ENCODE measurements at regions not wholly inside any gene's neighbourhood (a gene's known extent, or its start where the extent isn't known, plus 50 kb on each side); places are given as distances from the start of the nearest gene placed in this dataset.
"Not testable (repeated sequence)": the region's sequence is repeated elsewhere in the genome, so short reads cannot be mapped to it uniquely, and the experiment has no call there.

- no peak for DNase-seq (ENCODE audit: low read depth)
Measured at GRCh38 chr7:10593080-10593479, 380.6 kb upstream of the PHF14 start.

DNA sequence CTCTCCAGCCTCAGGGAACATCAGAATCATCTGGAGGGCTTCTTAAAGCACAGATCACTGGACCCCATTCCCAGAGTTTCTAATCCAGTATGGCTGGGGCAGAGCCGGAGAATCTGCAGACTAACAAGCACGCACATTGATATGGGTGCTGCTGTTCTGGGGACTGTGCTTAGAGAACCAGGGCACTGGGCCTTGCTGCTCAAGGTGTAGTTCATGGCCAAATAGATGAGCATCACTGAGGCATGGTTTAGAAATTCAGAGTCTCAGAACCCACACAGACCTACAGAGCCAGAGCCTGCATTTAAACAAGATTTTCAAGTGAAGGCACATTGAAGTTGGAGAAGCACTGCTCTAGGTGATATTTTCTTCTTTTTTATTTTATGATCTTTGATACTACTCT lies 376.8 kb upstream of the PHF14 start:
- DNase-seq (ENCODE audit: low read depth) = no peak

- no peak for DNase-seq (ENCODE audit: low read depth)
Measured at GRCh38 chr7:10604128-10604527, 369.5 kb upstream of the PHF14 start.

- DNase-seq (ENCODE audit: low read depth) = no peak
Measured at GRCh38 chr7:10612950-10613349, 360.7 kb upstream of the PHF14 start.

GRCh38 chr7:10618953-10619352 lies 354.7 kb upstream of the PHF14 start:
- no peak for DNase-seq (ENCODE audit: low read depth)

GRCh38 chr7:10632712-10633111 lies 341.0 kb upstream of the PHF14 start:
- no peak for DNase-seq (ENCODE audit: low read depth)

DNA sequence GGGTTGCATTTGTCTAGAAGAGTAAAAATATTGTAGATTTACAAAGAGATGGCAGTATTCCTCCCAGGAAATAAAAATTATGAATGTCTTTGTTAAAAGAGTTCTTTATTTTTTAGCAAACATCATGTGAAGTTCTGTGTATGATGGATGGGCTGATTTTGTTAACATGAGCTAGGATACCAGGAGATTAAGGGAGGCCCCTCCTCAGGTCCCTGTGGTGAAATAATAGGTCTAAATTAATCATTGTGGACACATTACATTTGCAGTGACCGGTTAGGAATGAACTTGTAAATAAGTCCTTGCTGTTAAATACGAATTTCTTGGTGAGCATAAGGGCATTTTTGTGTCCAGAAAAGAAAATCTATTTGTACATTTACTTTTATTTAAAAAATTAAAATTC lies 339.4 kb upstream of the PHF14 start:
- no peak for DNase-seq (ENCODE audit: low read depth)

GRCh38 chr7:10637991-10638390 lies 335.7 kb upstream of the PHF14 start:
- no peak for DNase-seq (ENCODE audit: low read depth)

- no peak for DNase-seq (ENCODE audit: low read depth)
Measured at GRCh38 chr7:10643545-10643944, 330.1 kb upstream of the PHF14 start.

GRCh38 chr7:10644849-10645248 lies 328.8 kb upstream of the PHF14 start:
- no peak for DNase-seq (ENCODE audit: low read depth)

- DNase-seq (ENCODE audit: low read depth) = no peak
Measured at GRCh38 chr7:10646194-10646593, 327.5 kb upstream of the PHF14 start.

GRCh38 chr7:10648289-10648688 lies 325.4 kb upstream of the PHF14 start:
- DNase-seq (ENCODE audit: low read depth) = no peak

DNA sequence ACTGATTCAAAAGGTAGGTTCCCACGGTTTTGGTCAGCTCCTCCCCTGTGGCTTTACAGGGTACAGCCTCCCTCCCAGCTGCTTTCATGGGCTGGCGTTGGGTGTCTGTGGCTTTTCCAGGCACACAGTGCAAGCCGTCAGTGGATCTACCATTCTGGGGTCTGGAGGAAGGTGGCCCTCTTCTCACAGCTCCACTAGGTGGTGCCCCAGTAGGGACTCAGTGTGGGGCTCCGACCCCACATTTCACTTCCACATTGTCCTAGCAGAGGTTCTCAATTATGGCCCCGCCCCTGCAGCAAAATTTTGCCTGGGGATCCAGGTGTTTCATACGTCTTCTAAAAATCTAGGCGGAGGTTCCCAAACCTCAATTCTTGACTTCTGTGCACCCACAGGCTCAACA lies 324.6 kb upstream of the PHF14 start:
- not testable (repeated sequence) for DNase-seq (ENCODE audit: low read depth)

GRCh38 chr7:10655031-10655430 lies 318.6 kb upstream of the PHF14 start:
- DNase-seq (ENCODE audit: low read depth) = no peak

GRCh38 chr7:10657201-10657600 lies 316.5 kb upstream of the PHF14 start:
- no peak for DNase-seq (ENCODE audit: low read depth)

DNA sequence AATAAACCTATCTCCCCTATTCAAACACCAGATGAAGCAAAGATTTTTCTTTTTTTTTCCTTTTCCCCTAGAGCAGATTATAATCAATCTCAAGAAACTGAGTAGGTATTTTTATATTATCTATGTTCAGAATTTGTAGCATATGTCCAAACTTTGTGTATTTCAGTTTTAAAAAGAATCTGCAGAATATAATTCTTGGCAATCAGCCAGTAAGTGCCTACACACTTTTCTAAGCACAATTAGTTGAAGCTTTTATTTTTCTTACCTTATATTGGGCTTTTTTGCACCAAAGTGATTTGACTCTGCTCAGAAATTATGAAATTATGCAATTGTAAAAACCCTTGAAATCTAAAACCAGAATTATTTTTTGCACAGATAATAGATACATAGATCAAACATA lies 315.8 kb upstream of the PHF14 start:
- DNase-seq (ENCODE audit: low read depth) = no peak

DNA sequence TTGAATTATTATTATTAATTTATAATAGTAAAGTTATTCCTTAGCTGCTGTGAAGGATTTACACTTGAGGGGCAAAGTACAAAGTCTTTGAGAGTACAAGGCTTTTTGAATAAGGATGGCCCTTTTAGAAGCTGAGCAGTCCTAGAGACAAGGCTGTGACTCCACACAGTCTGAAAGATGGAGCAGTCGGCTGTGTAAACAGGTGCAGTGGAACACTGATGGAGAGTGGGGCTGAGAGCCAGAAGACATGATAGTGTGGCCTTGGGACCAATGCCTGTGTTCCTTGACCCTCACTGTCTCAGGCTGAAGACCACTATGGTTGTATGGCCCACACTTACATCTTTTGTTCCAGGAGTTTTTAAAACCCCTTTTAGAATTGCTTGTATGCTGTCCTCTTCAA lies 311.2 kb upstream of the PHF14 start:
- DNase-seq (ENCODE audit: low read depth) = no peak

DNA sequence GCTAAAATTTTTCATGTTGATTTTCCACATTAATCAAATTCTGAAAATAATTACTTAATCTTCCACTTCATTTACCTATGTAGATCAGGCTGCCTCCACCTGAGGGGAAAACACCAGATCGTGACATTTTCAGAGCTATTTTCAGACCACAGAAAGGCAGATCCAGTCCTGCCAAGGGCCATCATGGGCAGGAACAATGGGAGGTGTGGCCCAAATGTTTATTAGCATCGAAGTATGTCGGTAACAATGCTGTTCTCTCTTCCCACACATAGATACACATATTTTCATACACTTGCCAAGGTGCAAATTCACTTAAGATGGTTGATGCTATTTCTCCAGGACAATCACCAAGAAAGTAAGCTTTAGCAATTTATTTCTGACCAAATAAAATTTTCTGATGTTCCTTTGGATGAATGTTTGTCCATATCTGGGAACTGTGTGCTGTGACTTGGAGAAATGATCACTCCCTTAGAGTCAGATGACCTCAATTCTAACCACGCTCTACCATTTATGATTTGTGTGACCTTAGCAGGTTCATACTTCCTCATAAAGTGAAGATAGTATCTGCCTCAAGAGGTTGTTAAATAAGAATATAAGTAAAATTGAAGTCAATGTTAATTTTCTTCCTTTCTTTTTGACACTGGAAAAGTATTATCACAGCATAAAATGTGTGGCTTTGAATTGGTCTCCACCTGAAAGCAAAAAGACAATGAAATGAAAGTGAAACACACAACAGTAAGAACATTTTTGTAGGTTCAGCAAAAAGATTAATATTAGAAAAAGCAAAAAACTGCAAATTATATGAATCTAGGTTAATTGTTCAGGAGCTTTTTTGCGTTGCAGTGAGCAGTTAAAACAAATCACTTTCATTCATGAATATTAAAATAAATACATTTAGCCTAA lies 310.4 kb upstream of the PHF14 start:
- no peak for DNase-seq (ENCODE audit: low read depth)

DNA sequence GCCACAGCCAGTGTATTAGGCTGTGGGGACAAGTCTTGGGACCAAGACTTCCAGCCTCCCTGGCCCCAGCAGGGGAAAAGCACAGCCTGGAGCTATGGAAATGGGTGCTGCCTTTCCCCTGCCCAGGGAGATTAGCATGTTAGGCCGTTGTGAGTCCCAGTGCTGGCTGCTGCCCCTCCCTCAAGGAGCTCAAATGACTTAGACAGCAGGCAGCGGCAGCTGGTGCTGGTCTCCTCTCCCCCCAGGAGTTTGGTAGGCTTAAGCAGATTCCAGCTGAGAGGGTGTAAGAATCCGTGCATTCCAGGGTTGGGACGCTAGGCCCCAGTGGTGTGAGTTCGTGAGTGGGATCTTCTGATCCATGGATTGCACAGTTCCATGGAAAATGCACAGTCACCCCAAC lies 301.5 kb upstream of the PHF14 start:
- no peak for DNase-seq (ENCODE audit: low read depth)

GRCh38 chr7:10677211-10677610 lies 296.5 kb upstream of the PHF14 start:
- no peak for DNase-seq (ENCODE audit: low read depth)

GRCh38 chr7:10677668-10678232 lies 295.9 kb upstream of the PHF14 start:
- DNase-seq (ENCODE audit: low read depth) = no peak

- no peak for DNase-seq (ENCODE audit: low read depth)
Measured at GRCh38 chr7:10684606-10685005, 289.1 kb upstream of the PHF14 start.

GRCh38 chr7:10685040-10685439 lies 288.6 kb upstream of the PHF14 start:
- no peak for DNase-seq (ENCODE audit: low read depth)

GRCh38 chr7:10688544-10688943 lies 285.1 kb upstream of the PHF14 start:
- DNase-seq (ENCODE audit: low read depth) = no peak
